ENCODE measurements at regions not wholly inside any gene's neighbourhood (a gene's known extent, or its start where the extent isn't known, plus 50 kb on each side); places are given as distances from the start of the nearest gene placed in this dataset.
A peak's percentile ranks its signal among the peaks of the same experiment; 100 is the strongest.

DNA sequence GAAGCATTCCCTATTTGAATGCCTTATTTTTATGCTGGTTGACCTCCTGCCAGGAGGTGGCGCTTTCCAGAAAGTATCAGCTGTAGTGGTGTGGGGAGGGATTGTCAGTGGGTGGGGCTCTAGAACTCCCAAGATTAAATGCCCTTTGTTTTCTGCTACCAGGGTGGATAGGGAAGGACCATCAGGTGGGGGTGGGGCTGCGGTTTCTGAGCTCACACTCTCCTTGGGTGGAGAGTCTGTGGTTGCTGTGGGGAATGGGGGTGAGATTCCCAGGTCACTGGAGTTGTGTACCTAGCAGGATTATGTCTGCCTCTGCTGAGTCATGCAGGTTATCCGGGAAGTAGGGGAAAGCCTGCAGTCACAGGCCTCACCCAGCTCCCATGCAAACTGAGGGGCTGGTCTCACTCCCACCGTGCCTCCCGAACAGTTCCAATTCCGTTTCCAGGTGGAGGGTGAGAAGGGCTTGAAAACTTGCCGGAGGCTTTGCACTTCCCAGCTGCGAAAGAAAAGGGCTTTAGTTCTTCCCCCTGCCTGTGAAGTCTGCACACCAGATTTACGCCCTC is 68.3 kb downstream of the ALG10B start:
- DNase-seq = no peak

DNA sequence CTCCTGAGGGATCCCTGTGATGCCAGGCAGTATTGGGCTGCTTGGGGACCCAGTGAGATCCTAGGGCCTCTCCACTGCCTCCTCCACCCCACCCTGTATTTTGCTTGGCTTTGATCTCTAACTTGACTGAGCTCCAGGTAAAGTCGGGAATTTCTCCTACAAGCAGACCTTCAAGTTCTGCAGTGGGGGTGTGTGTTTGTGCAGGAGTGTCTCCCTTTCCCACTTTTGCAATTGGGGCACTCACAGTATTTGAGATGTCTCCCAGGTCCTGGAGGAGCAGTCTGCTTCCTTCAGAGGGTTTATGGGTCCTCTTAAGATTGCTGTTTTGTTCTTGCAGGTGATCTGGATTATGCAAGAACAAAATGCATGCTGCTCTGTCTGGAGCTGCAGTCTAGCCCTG is 68.9 kb downstream of the ALG10B start:
- no peak for DNase-seq

DNA sequence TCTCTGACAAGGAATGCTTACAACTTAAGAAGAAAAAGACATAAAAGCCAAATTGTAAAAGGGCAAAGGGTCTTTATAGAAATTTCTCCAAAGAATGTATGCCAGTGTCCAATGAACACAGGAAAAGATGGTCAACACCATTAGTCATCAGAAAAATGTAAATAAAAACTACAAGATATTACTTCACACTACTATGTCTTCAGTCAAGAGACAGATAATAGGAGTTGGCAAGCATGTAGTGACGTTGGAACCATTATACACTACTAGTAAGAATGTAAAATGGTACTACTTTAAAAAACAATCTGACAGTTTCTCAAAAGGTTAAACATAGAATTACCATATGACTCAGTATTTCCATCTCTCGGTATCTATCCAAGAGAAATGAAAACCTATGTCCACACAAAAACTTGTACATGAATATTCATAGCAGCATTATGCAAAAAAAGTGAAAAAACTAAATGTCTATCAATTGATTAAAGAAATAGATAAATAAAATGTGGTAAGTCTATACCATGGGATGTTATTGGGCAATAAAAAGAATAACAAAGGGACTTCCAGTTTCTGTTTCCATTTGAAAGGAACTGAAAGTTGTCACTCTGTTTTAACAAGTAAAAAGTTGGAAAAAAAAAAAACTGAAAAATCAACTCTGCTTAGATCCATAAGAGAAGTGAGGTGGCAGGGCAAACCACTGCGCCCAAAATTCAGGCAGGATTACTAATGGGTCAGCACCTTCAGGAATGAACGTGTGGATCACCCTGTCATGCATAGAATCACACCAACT is 69.8 kb downstream of the ALG10B start:
- DNase-seq = no peak

DNA sequence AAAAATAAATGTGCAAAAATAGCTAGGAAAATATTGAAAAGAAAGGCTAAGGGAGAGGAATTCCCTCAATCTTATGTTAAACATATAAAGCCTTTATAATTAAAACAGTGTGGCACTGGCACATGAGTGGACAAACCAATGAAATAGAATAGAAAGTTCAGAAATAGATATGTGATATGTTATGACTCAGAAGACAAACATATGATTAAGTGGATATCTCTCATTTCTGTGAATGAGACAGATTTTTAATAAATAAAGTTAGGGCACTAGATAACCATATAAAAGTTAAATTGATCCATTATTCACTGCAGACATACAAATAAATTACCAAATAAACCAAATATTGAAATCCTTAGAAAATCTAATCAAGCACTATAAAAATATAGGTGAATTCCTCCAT is 73.0 kb downstream of the ALG10B start:
- DNase-seq = no peak

DNA sequence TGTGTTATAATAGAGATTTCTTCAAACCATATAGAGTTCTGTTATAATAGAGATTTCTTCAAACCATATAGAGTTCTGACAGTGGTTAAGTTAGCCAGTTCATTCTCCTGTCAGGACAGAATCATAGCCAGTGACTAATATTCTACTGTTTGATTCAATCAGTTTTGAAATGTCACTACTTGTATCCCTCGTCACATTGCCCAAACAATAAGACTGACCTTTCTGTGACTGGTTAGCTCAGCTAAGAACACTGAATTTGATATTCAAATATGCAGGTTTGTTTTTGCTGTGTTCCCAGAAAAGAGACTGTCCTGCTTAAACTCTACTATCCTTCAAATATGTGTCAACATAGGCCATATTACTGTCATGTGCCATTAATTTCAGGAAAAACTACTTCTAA is 74.4 kb downstream of the ALG10B start:
- no peak for DNase-seq

DNA sequence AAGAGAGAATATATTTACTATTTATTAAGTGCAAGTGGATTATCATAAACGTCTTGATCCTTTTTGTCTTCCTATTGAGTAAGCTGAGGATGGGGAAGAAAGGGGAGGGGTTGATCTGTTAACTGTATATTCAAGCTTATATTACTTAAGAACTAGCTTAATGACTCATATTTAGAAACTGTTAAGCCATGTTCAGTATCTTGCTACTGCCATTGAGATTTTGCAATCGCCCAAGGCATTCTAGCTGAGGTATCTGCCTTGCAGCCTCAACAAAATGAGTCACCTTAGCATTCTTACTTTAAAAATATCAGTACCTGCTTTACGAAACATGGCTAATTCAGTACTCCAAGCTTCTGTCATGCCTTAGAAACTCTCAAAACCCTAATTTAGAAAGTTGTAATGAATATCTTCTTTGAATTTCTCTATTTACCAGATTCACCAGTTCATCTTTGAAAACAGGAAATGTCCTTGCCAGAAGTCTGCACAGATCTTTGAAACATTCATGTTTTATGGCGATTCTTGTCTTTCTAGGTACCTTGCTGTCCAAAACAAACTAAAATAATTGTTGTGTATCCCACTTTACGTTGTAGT is 76.1 kb downstream of the ALG10B start:
- DNase-seq = no peak

DNA sequence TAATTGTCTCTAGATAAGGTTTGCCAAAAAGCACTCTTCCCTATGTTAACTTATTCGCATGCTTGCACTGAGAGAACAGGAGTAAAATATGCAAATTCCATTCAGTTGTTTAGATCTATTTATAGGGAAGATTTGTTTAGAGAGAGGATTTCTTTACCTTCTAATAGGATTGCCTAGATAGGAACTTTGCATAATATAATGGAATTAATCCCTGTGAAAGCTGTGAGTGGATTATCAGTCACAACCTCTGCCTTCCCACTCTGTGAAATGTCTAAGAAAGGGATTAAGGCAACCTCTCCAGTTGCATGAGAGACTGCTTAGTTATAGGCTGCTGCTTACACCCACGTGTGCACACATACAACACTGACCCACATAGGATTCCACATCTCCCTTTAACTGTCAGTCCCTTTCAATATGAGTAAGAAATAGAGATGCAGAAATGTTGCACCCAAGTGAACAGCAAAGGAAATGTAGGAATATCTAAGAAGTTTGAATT is 83.2 kb downstream of the ALG10B start:
- DNase-seq = no peak

DNA sequence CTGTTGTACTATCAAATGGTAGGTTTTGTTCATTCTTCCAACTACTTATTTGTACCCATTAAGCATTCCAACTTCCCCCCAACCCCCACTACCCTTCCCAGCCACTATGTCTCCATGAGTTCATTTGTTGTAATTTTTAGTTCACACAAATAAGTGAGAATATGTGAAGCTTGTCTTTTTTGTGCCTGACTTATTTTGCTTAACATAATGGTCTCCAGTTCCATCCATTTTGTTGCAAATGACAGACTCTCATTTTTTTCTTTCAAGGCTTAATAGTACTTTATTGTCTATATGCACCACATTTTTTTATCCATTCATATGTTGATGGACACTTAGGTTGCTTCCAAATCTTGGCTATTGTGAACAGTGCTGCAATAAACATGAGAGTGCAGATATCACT is 86.2 kb downstream of the ALG10B start:
- no peak for DNase-seq

DNA sequence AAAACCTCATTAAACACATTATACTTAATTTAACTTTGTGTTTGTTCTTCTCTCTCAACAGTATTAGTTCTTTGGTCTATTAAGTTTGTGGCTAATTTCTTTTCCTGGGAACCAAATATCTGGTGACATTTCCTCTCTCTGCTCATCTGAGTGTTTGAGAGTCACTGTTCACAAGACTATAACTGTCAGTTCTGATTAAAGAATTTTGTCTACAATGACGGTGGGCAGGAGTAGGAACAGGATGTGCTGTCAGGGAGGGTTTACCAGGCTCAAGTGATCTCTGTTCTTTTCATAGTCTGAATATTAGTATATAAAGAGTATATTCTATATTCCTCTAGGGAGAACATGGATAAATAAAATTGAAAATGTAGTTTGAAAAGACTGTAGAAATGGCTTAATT is 92.9 kb downstream of the ALG10B start:
- DNase-seq = no peak

DNA sequence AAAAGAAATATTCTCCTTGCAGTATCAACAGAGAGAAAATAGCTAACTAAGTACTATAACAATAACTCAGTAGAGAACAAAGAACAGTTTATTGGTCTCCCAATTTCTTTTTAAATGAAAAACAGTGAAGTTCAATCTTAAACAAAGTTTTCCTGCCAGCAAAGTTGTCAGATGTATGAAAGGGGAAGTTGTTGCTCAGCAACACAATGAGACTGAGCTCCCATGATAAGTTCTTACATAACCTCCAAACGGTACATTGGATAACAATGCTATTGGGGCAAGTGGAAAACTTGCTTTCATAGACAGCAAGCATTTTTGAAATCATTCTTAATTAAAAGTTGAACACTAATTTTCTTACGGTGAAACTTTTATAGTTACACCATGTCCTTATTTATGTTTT is 94.9 kb downstream of the ALG10B start:
- DNase-seq = no peak

DNA sequence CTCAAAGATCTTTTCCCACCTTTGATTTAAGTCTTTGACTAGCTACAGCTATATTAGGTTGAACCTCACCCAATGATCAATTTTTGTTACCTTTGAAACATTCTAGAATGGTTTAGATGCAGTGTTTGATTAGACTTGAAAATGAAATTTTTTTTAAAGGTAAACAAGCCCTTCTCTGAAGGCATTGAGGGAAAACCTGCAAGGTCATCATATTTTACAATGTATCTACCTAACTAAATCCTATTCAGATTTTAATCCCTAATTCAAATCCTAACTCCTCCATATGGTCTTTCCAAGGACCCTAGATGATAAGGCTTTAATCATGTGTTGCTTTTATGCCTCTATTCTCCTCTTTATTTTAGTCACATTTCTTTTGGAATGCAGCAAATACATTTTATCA is 95.4 kb downstream of the ALG10B start:
- DNase-seq = no peak

DNA sequence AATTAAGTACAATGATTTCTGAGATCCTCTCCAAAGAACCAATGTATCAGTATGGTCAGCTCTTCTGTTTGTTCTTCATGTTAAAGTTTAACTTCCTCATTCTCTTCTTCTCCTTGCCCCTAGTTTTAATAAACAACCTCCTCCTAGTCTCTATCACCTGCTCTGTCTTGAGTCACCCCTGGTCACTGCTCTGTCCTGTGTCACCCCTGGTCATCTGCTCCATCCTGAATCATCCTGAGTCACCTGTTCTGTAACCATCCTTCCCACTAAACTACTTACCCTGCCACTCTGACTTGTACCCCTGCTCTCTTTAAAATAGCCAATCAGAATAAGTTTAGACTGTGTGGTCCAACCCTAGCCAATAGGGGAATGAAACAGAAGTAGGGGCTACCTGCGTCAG is 100.5 kb downstream of the ALG10B start:
- no peak for DNase-seq

DNA sequence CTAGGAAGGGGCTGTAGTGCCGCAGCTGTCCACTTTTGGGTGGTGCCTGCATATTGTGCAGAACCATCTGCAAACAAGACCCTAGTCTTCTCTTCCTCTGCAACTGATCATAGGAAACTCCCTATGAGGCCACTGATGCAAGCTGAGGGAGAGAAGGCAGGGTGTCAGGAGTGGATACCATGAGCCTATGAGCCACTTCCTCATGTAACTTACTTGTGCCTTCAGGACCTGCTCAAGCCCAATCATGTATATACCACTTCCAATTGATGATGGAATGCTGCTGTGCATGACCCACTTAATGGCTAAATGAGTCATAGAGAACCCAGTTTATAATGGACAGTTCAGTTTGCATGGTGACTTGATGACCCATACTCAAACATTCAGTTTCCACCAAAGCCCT is 107.9 kb downstream of the ALG10B start:
- DNase-seq = no peak

DNA sequence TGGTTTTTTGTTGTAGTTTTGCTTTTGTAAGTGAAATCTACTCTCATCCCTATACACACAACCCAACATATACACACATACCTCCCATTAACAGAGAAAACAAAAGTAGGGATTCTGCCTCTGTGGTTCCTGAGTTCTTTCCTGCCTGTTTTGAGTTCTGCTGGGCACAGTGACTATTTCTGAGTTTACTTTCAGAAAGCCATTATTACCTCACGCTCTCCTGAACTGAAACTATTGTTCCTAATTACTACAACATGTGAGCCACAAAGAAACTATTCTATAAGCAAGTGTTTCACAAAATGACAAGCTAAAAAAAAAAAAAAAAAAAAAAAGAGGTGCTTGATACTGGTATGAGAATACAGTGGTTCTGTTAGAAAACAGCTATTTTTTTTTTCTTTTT is 110.9 kb downstream of the ALG10B start:
- no peak for DNase-seq

DNA sequence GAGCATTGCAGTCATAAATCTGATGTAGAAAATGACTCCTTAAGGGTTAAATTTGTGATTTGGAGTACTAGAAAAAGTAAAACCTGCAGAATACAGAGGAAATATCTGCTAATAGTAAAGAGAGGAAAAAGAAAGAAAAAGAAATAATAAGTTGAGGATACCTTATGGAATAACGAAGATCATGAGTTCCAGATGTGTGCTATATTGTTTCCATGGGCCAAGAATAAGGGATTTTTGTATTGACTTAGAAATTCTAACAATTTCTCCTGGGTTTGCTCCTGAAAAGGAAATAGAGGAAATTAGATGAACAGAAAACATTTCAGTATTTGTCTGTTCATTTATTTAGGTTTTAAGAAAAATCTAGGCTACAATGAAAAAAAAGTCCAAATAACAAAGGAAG is 115.3 kb downstream of the ALG10B start:
- no peak for DNase-seq

DNA sequence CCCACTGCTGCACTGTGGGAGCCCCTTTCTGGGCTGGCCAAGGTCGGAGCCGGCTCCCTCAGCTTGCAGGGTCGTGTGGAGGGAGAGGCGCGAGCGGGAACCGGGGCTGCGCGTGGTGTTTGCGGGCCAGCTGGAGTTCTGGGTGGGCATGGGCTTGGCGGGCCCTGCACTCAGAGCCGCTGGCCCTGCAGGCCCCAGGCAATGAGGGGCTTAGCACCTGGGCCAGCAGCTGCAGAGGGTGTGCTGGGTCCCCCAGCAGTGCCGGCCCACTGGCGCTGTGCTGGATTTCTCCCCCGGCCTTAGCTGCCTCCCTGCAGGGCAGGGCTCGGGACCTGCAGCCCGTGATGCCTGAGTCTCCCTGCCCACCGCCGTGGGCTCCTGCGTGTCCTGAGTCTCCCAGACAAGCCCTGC is 125.3 kb downstream of the ALG10B start:
- peak; percentile 7 for DNase-seq

DNA sequence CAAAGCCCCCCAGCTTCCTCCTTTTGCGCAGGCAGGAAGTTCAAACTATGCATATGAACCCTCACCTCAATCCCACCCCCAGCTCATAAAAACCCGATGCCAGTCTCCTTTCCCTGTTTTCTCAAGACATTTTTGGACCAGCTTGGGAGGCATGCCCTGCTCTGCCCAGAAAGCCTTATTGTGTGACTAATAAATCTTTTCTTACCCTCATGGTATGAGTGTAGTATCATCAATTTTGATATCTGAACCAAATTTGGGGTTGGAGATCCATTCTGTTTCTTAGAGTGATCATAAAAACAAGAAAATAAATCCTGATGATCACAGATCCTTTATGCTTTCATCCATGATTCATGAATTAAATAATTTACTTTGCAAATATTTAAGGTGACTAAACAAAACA is 128.5 kb downstream of the ALG10B start:
- DNase-seq = no peak

DNA sequence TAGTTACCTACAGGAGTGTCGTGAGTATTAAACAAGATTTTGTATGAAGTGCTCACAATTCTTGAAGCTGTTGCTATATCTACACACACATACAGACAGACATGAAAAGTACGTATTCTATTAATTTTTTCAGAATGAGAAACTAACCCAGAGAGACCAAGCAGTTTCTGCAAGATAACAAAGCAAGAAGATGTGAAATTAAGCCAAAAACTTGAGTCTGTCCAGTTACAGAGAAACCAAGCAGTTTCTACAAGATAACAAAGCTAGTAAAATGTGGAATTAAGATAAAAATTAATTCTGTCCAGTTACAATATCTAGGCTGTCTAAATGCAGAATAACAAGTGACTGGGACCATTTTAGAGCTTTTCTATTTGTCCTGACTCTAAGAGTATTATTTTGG is 132.4 kb downstream of the ALG10B start:
- no peak for DNase-seq

DNA sequence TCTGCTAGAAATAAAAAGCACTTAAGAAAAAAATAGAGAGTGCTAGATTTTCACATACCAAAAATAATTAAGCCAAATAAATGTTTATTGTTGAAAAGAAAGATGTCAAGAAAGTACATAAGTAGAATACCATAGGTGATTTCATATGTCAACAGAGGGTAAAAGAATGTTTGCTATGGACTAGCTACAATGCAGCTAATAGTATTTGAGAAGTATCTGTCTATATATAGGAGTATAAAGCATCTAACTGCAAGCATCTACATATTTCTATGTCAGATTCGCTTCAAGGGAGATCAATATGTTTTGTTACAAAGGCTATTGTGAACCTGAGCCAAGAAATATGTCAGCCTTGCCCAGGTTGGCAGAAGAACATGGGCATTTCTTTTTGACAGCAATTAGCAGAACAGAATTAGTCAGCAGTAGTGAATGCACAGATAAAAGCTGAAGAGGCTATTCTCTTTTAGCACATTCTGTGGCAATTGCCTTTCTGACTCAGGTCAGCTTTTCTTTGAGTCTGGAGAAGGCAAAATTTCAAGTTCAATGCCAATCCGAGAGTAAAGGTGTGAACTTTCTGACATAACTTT is 140.1 kb downstream of the ALG10B start:
- DNase-seq = no peak

DNA sequence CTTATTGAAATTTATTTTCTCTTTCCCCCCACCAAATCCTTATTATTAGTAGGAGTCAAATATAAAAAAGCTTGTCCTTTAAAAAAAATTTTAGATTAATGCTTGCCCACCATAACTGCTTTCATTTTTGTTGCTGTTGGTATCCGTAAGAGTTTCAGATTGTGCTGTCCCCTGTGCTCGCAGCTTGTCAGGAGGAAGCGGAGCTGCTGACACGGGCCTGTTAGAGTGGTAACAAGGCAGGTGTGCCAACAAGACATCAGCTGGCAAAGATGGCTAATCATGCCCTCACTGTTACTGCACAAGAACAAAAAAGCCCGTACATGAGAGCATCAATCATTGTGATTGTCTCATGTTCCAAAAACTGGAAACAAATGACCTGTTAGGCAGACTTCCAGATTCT is 148.4 kb downstream of the ALG10B start:
- DNase-seq = no peak

DNA sequence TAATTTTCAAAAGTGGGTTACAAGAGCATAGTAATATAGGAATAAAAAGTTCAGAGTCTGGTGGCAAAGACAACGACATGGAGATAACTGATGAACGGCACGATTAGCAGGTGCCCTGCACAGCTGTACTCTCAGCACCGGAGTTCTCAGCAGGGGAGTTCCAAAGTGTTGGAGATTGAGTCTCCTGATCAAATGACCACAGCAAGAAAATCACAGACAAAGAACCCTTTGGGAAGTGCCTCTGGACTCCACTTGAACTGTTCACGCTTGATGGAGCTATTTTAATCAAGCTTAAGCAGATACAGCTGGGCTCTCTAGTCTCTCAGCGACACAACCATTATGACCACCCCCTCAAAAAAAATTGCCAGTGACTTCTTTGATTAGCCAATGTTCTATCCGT is 153.1 kb downstream of the ALG10B start:
- no peak for DNase-seq

DNA sequence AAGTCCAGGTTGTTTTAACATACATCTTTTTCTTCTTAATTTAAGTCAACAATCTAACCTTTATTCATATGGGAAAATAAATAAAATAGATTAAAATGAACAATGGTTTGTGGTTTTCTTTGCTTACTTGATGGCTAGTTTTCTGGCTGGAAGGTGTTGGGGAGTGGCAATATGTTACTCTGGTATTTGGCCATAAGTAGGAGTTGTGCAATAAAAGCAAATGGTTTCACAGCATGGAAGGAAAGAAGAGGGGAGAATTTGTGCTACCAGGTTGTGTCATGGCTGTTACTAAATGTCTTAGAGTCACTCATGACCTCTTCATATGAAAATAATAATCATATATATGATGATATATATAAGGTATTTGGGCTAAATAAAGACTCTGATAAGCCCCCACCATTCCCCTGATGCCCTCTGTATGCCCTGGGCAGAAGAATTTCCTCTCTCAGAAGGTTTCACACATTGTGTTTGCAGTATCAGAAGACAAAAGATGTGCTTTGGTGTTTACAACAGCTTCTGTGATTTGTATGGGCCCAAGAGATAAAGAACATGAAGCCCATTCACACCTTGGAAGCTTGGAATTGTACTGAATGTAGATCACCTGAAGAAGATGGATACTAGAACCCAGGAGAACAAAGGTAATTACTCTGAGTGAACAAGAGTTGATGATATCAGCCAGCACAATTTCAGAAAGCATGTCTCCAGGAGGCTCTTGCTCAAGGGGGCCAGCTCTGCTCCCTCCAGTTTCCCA is 160.9 kb downstream of the ALG10B start:
- no peak for DNase-seq

DNA sequence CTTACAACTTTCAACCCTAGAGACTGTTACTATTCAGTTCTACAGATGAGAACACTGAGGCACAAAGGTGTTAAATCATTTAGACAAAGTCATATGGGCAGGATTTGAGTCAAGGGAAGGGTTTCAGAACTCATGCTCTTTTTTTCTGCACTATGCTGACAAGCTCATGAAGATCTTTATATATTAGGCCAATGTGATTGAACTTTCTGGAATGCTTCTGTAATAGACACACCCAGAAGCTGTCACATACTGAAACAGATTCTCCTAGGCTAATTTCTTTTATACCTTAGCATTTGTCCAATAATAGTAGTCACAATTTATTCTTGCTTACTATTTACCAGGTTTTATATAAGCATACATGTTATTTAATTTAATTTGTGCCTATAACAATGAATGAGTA is 164.0 kb downstream of the ALG10B start:
- no peak for DNase-seq
